ENCODE measurements at regions not wholly inside any gene's neighbourhood (a gene's known extent, or its start where the extent isn't known, plus 50 kb on each side); places are given as distances from the start of the nearest gene placed in this dataset. TPM values are rescaled to one million over a fixed set of nuclear protein-coding genes. Genes with fewer than 3 reads are reported as not detected.

DNA sequence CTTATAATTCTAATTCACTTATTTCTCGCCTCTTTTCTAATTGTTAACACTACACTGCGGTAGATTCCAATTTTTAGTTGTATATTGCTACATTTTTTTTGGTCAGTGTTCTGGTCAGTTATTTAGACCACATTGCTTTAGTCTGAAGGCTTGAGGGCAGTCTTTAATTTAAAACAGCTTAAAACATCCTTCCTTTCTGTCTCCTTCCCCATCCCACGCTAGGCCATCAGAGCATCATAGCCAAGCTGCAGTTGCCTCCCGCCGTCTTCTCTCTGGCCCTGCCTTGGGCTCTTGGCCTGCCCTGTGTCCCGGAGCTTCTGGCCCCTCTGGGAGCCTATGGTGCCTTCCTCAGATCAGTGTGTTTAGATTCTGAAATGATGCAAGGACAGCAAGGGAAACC, 52.6 kb upstream of the GLI2 start:
- DNase-seq (ENCODE audit: low spot score in 2 of 2): no peak
- H3K9me3 ChIP-seq: peaks cover 0 to 6% (median 0%) of the 10 kb centered on the region in 4 donors
- TF ChIP-seq POLR2A (IDR thresholded peaks at IDR 0.05): no peak
- no peak for TF ChIP-seq EP300 (IDR thresholded peaks at IDR 0.05)
- TF ChIP-seq, protein P1, sequence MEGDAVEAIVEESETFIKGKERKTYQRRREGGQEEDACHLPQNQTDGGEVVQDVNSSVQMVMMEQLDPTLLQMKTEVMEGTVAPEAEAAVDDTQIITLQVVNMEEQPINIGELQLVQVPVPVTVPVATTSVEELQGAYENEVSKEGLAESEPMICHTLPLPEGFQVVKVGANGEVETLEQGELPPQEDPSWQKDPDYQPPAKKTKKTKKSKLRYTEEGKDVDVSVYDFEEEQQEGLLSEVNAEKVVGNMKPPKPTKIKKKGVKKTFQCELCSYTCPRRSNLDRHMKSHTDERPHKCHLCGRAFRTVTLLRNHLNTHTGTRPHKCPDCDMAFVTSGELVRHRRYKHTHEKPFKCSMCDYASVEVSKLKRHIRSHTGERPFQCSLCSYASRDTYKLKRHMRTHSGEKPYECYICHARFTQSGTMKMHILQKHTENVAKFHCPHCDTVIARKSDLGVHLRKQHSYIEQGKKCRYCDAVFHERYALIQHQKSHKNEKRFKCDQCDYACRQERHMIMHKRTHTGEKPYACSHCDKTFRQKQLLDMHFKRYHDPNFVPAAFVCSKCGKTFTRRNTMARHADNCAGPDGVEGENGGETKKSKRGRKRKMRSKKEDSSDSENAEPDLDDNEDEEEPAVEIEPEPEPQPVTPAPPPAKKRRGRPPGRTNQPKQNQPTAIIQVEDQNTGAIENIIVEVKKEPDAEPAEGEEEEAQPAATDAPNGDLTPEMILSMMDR (IDR thresholded peaks at IDR 0.05): no peak
- H3K36me3 ChIP-seq: no peaks in the 10 kb centered on the region
- WGBS, 2 donors: 75 to 79% methylated on average over 6 of the region's 6 CpGs
- no peak overlapping the region for H3K4me3 ChIP-seq
- H3K27me3 ChIP-seq: peaks cover 0 to 24% of the 10 kb centered on the region in 2 donors
- H3K4me1 ChIP-seq: peaks cover 0 to 21% (median 0%) of the 10 kb centered on the region in 4 donors
- no peak overlapping the region for H3K27ac ChIP-seq

DNA sequence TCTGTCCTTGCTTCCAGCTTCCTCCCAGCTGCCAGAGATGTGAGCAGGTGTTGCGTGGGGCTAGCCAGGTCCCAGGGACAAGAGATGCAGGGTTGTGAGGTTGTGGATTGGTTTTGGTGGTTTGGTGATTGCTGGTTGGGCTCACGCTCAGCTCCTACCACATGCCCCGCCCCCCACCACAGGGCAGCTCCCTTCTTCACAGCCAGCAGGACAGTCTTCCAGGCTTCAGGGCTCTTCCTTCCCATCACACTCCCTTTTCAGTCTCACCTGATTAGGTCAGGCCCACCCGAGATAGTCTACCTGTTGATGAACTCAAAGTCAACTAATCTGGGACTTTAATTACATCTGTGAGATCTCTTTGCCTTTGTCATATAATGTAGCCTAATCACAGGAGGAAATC, 52.0 kb upstream of the GLI2 start:
- TF ChIP-seq EP300 (IDR thresholded peaks at IDR 0.05): no peak
- TF ChIP-seq, protein P1 (IDR thresholded peaks at IDR 0.05): no peak
- TF ChIP-seq POLR2A (IDR thresholded peaks at IDR 0.05): no peak
- Histone ChIP-seq H3K36me3 (no peaks in the 10 kb centered on the region), H3K4me3 (no peak overlapping the region), H3K27ac (no peak overlapping the region), H3K4me1 (peaks cover 0 to 16% (median 0%) of the 10 kb centered on the region in 4 donors), H3K9me3 (peaks cover 0 to 6% (median 0%) of the 10 kb centered on the region in 4 donors), H3K27me3 (peaks cover 0 to 24% of the 10 kb centered on the region in 2 donors)
- 82 to 89% methylated on average over 4 of the region's 4 CpGs for WGBS, 2 donors
- no peak for DNase-seq (ENCODE audit: low spot score in 2 of 2)

DNA sequence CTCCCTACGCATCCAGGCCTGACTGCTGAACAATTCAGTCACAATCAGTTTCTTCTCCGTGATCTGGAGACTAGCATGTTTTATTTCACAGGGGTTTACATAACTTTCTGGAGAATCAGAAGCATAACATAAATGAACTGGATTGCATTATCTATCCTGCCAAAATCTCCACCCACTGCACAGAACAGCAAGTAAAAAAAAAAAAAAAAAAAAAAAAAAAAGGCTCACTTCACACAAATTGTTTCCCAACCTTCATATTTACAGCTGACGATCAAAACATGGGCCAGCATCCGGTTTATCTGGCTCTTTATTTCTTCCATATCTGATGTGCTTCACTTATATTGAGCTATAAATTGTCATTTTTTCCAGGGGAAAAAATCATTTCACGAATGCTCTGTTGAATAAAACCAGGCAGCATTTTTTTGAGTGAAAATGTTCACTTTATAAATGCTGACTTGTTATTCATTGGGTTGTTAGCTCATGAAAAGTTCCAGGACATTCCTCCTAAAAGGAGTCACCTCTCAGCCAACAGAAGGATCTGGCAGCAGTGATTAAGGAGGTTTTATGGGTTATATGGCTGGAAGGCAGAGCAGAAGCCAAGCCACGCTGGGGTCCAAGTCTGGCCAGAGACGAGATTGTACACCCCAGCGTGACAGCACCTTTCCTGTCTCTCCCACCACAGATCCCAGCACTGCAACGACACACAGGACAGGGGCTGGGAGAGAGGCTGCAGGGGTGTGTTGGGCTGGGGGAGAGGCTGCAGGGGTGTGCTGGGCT, 51.2 kb upstream of the GLI2 start:
- DNase-seq (ENCODE audit: low spot score in 2 of 2): no peak
- no peak overlapping the region for H3K27ac ChIP-seq
- 42 to 64% methylated on average over 9 of the region's 9 CpGs for WGBS, 2 donors
- H3K4me1 ChIP-seq: peaks cover 0 to 11% (median 0%) of the 10 kb centered on the region in 4 donors
- no peak for TF ChIP-seq POLR2A (IDR thresholded peaks at IDR 0.05)
- no peak for TF ChIP-seq EP300 (IDR thresholded peaks at IDR 0.05)
- TF ChIP-seq, protein P1 (IDR thresholded peaks at IDR 0.05): no peak
- peaks cover 0 to 6% (median 0%) of the 10 kb centered on the region in 4 donors for H3K9me3 ChIP-seq
- peaks cover 0 to 18% of the 10 kb centered on the region in 2 donors for H3K27me3 ChIP-seq
- H3K4me3 ChIP-seq: no peak overlapping the region
- H3K36me3 ChIP-seq: no peaks in the 10 kb centered on the region

DNA sequence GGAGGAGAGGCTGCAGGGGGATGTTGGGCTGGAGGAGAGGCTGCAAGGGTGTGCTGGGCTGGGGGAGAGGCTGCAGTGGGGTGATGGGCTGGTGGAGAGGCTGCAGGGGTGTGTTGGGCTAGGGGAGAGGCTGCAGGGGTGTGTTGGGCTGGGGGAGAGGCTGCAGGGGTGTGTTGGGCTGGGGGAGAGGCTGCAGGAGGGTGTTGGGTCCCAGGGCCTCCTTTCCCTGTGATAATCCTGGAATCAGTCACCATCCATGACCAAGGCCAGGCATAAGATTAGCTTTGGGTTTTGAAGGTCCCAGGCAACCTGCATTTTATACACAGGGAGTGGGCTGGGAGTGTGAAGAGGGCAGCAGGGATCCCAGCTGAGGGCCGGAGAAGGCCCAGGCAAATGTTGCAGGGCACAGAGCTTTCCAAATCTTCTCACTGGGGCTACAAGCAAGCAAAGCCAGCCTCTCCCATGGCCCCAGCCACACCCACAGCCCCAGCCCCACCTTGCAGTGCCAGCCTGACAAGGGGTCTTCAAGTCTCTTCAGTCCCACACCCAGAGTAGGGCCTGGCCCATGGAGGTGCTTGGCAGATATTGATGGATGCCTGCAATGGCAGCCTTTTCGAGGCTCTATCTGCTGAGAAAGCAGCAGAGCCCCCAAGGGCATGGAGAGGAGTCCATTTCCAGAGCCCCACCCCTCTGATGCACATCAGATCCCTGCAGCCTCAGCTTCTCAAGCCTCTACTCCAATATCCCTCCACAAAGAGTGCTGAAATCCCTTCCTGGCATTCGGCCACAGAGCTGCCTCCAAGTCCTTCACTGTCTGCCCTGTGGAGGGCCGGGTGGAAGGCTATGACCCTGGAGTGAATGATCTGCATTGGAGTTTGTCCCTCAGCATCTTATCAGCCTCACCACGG, 50.3 kb upstream of the GLI2 start:
- Histone ChIP-seq H3K4me3 (no peak overlapping the region), H3K36me3 (no peaks in the 10 kb centered on the region), H3K27me3 (peaks cover 0 to 10% of the 10 kb centered on the region in 2 donors), H3K4me1 (peaks cover 0 to 3% (median 0%) of the 10 kb centered on the region in 4 donors), H3K9me3 (peaks cover 0 to 6% (median 0%) of the 10 kb centered on the region in 4 donors), H3K27ac (no peak overlapping the region)
- TF ChIP-seq POLR2A (IDR thresholded peaks at IDR 0.05) (no peak), EP300 (IDR thresholded peaks at IDR 0.05) (no peak)
- TF ChIP-seq, protein P1 (IDR thresholded peaks at IDR 0.05): no peak
- 51 to 67% methylated on average over 5 of the region's 5 CpGs for WGBS, 2 donors
- no peak for DNase-seq (ENCODE audit: low spot score in 2 of 2)

Small RNA genes lying in the stretch of these regions (small RNA-seq; reads per million reads assigned to genes)
- not detected for gene RF00019
